DND-41 (cell line): ENCODE measurements at regions not wholly inside any gene's neighbourhood (a gene's known extent, or its start where the extent isn't known, plus 50 kb on each side); places are given as distances from the start of the nearest gene placed in this dataset.

Source experiments
- EZH2 ChIP-seq: IDR thresholded peaks from 3 replicates; pipeline ENCODE4 v1.6.1; 2012; ENCODE audit warnings: borderline replicate concordance, low read depth, mild to moderate bottlenecking, moderate library complexity, low read length, inconsistent platforms; ENCODE audit not compliant: severe bottlenecking
- TF ChIP-seq, protein P1 (sequence below): IDR thresholded peaks from 2 replicates; pipeline ENCODE4 v1.5.1; 2012; ENCODE audit warnings: borderline replicate concordance, low read length, moderate library complexity, mild to moderate bottlenecking; ENCODE audit not compliant: poor library complexity, severe bottlenecking; ENCODE audit errors: extremely low read depth

DNA sequence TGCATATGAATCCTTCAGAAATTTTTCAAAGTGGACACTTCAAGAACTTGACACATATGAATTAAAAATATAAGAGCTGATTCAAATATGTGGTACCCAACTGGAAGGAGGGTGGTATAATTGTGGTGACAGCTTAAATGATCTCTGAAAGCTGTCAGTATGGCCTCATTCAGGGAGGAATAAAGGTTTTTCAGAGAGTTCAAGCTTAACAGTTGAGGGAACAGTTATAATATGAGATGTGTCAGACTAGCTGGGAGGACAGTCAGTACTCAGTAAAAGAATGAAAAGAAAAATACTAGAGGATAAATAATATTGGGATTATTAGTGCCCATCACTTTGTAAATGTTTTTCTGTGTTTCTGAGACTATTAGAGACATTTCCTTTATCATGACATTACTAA lies 277.5 kb downstream of the RASSF9 start:
- no peak for TF ChIP-seq EZH2
- TF ChIP-seq, protein P1, sequence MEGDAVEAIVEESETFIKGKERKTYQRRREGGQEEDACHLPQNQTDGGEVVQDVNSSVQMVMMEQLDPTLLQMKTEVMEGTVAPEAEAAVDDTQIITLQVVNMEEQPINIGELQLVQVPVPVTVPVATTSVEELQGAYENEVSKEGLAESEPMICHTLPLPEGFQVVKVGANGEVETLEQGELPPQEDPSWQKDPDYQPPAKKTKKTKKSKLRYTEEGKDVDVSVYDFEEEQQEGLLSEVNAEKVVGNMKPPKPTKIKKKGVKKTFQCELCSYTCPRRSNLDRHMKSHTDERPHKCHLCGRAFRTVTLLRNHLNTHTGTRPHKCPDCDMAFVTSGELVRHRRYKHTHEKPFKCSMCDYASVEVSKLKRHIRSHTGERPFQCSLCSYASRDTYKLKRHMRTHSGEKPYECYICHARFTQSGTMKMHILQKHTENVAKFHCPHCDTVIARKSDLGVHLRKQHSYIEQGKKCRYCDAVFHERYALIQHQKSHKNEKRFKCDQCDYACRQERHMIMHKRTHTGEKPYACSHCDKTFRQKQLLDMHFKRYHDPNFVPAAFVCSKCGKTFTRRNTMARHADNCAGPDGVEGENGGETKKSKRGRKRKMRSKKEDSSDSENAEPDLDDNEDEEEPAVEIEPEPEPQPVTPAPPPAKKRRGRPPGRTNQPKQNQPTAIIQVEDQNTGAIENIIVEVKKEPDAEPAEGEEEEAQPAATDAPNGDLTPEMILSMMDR: no peak
